HG02798 (cell line): ENCODE measurements at regions not wholly inside any gene's neighbourhood (a gene's known extent, or its start where the extent isn't known, plus 50 kb on each side); places are given as distances from the start of the nearest gene placed in this dataset.
"Not testable (repeated sequence)": the region's sequence is repeated elsewhere in the genome, so short reads cannot be mapped to it uniquely, and the experiment has no call there.

Source experiments
- ATAC-seq: cut with Tn5 transposase; IDR thresholded peaks from one replicate; pipeline ENCODE4 v1.9.1; 2021; ENCODE audit warnings: mild to moderate bottlenecking; ENCODE audit not compliant: unreplicated experiment, poor library complexity

GRCh38 chr6:126880964-126881363, 237.5 kb upstream of the RSPO3 start:
- ATAC-seq: no peak

DNA sequence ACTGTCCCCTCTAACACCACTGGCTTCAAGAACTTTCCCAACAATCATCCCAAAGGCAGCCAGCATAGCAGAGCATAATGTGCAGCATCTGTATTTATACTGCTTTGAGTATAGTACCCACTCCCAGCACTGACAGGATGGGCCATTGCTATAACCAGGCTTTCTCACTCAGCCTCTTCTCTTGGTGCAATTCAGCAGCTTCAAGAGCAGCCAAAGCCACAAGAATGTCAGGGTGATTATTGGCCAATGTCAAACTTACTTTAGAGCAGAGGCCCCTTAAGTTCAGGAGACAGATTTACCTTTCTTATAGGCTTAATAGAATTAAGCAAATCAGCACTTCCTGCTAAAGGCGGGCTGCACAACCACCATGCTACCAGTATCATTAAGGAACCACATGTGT, 232.4 kb upstream of the RSPO3 start:
- ATAC-seq: no peak

GRCh38 chr6:126888727-126889725, 229.4 kb upstream of the RSPO3 start:
- no peak for ATAC-seq

- no peak for ATAC-seq
Measured at GRCh38 chr6:126890055-126890454, 228.4 kb upstream of the RSPO3 start.

- ATAC-seq: no peak
Measured at GRCh38 chr6:126891158-126891557, 227.3 kb upstream of the RSPO3 start.

- not testable (repeated sequence) for ATAC-seq
Measured at GRCh38 chr6:126892869-126893268, 225.6 kb upstream of the RSPO3 start.

DNA sequence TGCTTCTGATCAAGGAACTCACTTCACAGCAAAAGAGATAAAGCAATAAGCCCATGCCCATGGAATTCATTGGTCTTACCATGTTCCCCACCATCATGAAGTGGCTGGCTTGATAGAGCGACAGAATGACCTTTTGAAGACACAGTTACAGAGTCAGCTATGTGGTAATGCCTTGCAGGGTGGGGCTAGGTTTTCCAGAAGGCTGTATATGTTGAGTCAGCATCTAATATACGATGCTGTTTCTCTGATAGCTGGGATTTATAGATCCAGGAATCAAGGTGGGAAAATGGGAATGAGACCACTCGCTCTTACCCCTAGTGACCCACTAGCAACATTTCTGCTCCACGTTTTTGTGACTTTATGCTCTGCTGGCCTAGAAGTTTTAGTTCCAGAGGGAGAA, 220.7 kb upstream of the RSPO3 start:
- no peak for ATAC-seq

DNA sequence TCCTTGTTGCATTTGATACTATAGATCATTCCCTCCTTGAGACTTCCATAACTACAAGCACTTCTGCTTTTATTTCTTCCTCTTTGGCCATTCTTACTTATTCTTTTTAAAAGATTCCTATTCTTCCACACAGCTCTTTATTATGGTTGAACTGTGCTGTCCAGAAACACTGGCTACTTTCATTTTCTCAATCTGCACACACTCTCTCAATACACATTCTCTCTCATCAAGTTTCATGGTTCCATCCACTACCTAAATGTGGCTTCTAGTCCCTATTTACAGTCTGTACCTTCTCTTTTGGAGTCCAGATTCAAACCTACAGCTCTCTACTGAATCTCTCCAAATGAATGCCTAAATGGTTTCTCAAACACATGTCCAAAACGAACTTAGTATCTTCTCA, 214.3 kb upstream of the RSPO3 start:
- ATAC-seq: no peak

- no peak for ATAC-seq
Measured at GRCh38 chr6:126905917-126906316, 212.6 kb upstream of the RSPO3 start.

DNA sequence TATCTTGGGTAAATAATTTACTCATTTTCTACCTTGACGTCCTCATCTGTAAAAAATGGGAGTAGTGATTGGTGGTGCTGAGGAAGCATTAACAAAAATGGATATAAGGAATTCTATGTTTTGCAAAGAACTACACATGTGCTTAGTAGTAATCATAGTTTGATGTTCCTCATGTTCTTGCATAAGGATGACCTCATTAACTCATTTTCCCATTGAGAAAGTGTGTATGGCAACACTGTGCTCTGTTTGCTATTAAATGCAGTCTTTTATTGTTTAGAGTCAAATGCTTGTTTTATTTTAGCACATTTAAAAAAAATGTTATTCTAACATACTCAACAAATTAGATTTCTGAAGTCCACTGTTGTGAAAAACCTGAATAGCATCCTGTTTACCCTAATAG, 211.2 kb upstream of the RSPO3 start:
- no peak for ATAC-seq

GRCh38 chr6:126907996-126908395, 210.5 kb upstream of the RSPO3 start:
- no peak for ATAC-seq

- no peak for ATAC-seq
Measured at GRCh38 chr6:126909493-126909892, 209.0 kb upstream of the RSPO3 start.

- ATAC-seq: no peak
Measured at GRCh38 chr6:126913651-126914050, 204.8 kb upstream of the RSPO3 start.

DNA sequence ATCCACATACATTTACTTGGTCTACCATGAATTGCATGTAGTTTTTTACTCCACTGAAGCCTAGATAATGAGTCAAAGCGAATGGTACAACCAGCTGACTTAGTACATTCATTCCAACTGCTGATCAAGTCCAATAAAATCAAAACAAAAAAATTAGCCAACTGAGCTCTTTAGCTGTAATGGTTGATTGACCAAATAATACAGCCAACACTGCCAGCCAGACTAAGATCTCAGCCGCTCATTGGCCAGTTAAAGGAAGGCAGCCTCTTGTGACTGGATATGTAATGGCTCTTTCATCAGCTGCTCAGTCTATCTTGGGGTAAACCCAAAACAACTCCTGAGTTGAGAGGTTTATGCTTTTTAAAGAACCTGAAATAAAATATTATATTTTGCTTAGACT, 204.3 kb upstream of the RSPO3 start:
- ATAC-seq: no peak

DNA sequence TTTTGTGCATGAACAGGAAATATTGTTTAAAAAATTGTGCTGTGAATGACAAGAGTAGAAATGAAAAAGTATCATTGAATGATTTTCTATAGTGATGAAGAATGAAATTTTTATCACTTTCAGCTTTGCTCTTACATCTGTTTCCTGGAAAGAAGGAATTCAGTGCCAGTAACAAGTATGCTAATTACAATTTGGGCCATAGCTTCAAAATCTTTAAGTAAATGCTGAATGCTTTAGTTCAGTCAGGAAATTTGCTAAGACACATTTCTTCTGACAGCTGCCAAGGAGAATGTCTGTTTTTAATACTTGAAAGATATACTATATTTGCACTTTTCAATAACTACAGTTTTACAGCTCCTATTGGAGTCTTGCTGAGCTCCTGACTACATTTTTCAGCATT, 203.7 kb upstream of the RSPO3 start:
- ATAC-seq: no peak

- no peak for ATAC-seq
Measured at GRCh38 chr6:126919947-126920346, 198.5 kb upstream of the RSPO3 start.

GRCh38 chr6:126923807-126924206, 194.7 kb upstream of the RSPO3 start:
- ATAC-seq: no peak

- ATAC-seq: no peak
Measured at GRCh38 chr6:126926926-126927325, 191.5 kb upstream of the RSPO3 start.

DNA sequence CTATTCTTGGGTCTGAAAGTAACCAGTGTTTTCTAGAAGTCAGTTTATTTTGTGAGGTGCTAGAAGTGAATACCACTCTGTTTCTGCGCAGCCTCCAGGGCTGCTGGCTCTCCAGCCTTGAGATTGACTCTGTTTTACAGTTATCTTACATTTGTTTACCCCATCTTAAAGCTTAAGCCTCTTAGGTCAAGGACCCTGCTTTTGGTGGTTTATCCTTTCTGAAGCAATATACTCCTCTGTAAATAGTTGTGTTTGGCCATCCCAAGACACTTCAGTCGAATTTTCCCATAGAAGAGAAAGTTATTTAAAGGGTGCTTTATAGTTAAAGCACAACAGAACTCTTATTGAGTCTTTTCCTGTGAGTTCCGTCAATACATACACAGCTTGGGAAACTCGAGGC, 190.6 kb upstream of the RSPO3 start:
- no peak for ATAC-seq

DNA sequence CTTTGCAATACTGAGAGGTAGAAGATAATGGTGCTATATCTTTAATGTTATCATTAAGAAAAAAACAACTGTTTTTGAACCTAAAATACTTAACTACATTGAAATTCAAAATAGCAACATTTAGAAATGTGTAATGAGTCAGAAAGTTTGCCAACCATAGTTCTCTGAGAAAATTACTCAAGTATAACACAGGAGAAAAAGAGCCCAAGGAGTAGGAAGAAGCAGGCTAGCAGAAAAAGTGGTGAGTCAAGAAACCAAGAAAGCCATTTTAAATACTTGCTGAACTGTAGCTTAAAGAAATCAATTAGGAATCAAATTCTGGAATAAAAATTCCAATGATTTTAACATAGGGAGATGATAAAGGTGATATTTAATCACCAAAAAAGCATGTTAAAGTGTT, 181.0 kb upstream of the RSPO3 start:
- ATAC-seq: no peak

DNA sequence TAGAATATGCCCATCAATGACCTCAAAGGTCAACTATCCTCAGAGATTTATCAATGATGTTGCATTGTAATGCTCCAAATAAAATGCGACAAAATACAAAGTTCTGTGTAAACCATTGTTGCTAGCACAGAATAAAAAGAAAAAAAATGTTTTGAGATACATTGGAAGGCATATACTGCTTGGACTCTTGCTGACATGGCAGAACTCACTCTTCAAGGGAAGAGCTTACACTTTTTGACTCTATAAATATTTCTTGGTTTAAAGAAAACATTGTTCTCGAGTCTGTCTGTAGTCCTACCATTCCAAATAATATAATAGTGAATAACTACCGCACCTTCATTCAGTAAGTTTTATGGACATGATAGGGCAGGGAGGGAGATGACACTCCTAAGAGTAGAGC, 178.7 kb upstream of the RSPO3 start:
- ATAC-seq: no peak

- no peak for ATAC-seq
Measured at GRCh38 chr6:126941751-126942150, 176.7 kb upstream of the RSPO3 start.
